AML-193 (cell line): ENCODE measurements at regions not wholly inside any gene's neighbourhood (a gene's known extent, or its start where the extent isn't known, plus 50 kb on each side); places are given as distances from the start of the nearest gene placed in this dataset.
"Not testable (repeated sequence)": the region's sequence is repeated elsewhere in the genome, so short reads cannot be mapped to it uniquely, and the experiment has no call there.

Experiments
- DNase-seq, 2 experiments: peaks; one replicate each; lab custom pipeline; 2025; lab: John Stamatoyannopoulos, UW

GRCh38 chr10:21405981-21406380, 119.5 kb downstream of the SKIDA1 start:
- DNase-seq = no peak

- DNase-seq = no peak
Observed at GRCh38 chr10:21403256-21404015, 122.0 kb downstream of the SKIDA1 start.

- DNase-seq = no peak
Observed at GRCh38 chr10:21402606-21403083, 122.8 kb downstream of the SKIDA1 start.

DNA sequence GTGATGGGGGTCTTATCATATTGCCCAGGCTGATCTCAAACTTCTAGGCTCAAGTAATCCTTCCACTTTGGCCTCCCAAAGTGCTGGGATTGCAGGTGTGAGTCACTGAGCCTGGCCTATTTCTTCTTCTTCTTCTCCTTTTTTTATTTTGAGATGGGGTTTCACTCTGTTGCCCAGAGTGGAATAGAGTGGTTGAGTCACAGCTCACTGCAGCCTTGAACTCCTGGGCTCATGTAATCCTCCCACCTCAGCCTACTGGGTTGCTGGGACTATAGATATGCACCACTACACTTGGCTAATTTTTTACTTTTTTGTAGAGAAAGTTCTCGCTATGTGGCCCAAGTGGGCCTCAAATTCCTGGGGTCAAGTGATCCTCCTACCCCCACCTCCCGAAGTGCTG, 124.3 kb downstream of the SKIDA1 start:
- no peak for DNase-seq

DNA sequence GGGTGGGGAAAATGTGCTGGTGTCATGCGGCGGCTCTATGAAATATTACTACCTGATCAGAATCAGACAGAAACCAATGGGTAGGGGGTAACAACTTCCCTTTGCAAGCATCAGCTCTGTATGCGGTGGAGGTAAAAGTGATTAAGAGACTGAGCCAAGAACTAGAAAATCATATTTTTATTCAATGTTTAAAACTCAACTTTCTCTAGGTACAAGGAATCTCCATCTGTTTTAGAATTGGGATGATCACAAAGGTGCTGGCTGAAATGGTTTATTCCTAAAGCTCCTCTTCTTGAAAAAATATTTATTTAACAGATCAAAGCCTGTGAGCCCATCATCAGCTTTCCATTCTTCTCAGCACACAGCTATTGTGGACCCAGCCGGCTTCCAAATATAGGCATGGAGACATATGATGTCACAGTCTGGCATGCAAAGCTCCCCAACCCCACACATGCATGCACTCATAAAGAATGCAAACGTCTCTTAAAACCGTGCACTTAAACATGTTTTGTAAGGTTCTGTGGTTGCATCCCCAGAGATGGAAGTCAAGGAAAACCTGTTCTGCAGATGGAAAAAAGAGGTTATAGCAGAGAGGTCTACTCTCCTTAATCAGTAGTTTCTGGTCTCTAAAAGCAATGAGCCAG, 126.0 kb downstream of the SKIDA1 start:
- DNase-seq = no peak

DNA sequence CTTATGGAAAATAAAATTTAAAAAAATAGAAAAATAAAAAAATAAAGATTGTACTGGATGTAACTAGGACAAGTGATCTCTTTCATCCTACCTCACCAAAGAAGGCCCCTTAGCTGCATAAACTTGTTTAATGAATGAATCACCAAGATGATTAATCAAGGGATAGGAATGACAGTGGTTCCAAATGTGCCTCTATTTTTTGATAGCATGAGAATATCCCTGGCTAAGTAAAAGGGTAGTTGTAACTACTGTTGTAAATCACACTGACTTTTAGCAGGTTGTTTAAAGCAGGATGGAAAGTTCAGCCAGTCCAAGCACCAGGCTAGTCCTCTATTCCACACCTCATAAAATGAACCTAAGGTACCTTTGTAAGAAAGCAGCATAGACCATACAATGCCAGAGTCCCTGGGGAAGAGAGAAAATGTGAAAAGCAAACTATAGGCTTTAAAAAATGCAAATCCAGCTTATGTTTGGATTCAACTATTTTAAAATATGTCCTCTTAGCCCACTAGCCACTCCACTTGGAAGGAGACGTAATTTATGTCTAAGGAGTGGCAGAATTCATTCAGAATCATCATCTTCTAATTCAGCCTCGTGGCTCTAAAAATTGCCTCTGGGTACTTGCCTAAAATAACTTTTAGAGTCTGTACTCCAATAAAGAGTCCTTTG, 126.8 kb downstream of the SKIDA1 start:
- DNase-seq = no peak

DNA sequence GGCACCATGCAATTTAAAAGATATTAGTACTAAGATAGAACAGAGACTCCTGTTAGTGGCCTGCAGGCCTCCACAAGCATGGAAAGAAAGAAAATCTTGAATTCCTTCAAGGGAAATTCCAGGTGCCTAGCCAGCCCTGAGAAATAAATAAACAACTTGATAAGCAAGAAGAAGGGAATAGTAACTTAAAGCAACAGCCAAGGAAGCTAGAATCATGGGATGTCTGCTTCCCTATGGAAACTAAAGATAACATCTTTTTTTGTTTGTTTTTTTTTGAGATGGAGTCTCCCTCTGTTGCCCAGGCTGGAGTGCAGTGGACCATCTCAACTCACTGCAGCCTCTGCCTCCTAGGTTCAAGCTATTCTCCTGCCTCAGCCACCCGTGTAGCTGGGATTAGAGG, 128.6 kb downstream of the SKIDA1 start:
- no peak for DNase-seq

GRCh38 chr10:21393931-21394330, 131.6 kb downstream of the SKIDA1 start:
- DNase-seq = no peak

DNA sequence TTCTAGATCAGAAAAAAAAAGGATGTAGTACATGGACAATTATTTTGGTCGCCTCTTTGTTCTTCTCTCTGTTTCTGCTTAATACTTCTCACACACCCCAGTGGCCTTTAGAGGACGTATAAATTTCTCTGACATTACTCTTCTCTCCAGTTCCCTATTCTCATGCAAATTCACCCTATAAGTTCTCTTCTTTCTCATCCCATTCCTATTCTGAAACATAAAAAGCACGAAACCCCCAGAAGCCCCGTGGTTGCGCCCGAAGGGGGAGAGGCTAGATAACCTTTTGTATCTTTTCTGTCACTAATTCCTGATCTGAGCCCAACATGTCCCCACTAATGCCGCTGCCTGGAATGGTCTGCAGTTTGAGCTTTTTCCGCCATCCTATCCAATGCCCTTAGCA, 136.9 kb downstream of the SKIDA1 start:
- DNase-seq = no peak

GRCh38 chr10:21387868-21388267, 137.6 kb downstream of the SKIDA1 start:
- no peak for DNase-seq

GRCh38 chr10:21385996-21386585, 139.4 kb downstream of the SKIDA1 start:
- no peak for DNase-seq

DNA sequence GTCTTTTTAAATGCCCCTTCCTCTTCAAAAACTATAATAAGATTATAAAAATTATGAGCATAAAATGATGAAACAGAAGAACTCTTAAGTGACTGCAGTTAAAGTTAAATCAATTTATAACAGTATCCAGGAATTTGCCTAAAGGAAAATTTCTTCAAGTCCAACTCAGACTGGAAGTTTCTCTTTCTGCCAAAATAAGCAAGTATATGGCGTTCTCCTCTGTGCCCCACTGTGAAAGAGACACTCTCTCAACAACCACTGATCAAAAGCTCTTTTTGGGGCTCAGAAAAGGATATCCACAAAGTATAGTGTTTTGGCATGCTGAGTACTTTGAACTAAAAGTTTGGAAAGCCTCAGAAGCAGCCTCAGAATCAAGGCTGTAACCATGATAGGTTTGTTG, 139.9 kb downstream of the SKIDA1 start:
- DNase-seq = no peak

GRCh38 chr10:21379143-21379542, 146.3 kb downstream of the SKIDA1 start:
- DNase-seq = no peak

GRCh38 chr10:21375274-21375673, 150.2 kb downstream of the SKIDA1 start:
- not testable (repeated sequence) for DNase-seq

DNA sequence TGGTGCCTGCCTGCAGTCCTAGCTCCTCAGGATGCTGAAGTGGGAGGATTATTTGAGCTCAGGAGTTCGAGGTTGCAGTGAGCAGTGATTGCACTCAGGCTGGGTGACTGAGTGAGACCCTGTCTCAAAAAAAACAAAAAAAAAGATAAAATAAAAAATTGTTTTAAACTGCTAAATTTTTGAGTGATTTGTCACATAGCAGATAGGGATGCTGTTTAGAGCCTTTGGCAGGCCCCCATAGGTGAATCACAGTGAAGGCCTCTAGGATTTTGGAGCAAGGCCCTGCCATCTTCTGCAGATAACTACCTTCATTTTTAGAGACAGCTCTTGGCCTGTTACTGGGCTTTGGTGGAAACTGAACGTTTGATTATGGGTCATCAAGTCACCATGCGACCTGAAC, 151.6 kb downstream of the SKIDA1 start:
- not testable (repeated sequence) for DNase-seq

DNA sequence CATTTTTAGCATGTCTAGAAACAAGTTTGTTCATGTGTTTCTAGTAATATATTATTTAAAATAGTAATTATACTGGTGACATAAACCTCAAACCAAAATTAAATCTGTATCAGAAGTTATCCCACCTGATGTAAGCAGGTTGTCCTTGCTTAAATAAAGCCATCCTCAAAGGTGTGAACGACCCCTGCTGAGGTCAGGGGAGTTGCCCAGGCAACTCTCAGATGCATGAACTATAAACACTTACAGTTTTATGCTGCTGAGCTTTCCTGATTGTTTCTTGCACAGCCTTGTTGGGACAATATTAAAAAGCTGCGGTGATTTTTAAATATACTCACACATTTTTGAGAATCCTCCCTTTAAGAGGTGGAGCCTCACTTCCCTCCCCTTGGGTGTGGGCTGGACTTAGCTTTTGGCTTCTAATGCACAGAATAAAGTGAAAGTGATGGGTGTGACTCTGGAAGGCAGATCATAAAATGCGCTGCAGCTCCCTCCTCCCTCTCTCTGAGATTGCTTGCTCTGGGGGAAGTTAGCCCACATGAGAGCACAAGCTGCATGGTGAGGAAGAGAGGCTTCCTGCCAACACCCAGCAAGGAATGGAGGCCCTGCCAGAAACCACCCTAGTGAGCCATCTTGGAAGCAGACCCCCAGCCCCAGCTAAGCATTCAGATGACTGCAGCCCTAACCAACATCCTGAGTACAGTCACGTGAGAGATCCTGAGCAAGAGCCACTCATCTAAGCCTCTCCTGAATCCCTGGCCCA, 152.7 kb downstream of the SKIDA1 start:
- DNase-seq = no peak

DNA sequence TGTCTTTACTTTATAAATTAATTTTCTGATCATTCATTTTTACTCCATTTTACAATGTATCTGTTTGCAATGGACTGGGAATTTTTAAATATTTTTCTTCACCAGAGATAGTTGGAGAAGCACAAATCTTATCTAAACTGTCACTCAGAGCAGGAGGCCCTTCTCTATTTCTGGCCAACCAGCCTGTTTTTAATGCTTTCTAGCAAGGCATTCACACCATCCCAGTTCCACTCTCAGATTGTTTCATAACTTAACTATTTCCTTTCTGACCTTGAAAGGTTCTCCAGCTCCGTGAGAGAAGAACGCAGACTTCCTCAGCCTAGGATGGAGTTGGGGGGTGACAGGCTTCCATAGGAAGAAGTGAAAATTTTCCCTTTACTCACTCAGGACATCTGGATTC, 155.8 kb downstream of the SKIDA1 start:
- no peak for DNase-seq

- no peak for DNase-seq
Observed at GRCh38 chr10:21368728-21369425, 156.6 kb downstream of the SKIDA1 start.

- no peak for DNase-seq
Observed at GRCh38 chr10:21368022-21368582, 157.4 kb downstream of the SKIDA1 start.

- not testable (repeated sequence) for DNase-seq
Observed at GRCh38 chr10:21366108-21366507, 159.4 kb downstream of the SKIDA1 start.
